ENCODE measurements at regions not wholly inside any gene's neighbourhood (a gene's known extent, or its start where the extent isn't known, plus 50 kb on each side); places are given as distances from the start of the nearest gene placed in this dataset.

DNA sequence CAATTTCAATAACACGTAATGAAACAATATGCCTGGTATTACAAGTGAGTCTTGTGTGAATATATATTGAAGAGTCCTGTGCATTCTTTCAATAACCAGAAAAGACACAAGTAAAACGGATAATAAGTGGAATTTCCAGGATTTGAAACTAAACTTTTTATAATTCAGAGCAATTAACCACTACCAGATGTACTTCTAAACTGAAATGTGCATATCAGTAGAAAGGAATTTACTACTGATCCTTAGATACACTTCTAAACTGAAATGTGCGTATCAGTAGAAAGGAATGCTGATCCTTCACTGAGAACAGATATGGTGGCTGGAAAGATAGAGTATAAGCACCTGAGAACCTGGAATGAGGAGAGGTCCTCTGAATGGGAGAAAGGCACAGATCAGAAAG lies 470.9 kb upstream of the SPHKAP start:
- DNase-seq (ENCODE audit: low spot score) = no peak

DNA sequence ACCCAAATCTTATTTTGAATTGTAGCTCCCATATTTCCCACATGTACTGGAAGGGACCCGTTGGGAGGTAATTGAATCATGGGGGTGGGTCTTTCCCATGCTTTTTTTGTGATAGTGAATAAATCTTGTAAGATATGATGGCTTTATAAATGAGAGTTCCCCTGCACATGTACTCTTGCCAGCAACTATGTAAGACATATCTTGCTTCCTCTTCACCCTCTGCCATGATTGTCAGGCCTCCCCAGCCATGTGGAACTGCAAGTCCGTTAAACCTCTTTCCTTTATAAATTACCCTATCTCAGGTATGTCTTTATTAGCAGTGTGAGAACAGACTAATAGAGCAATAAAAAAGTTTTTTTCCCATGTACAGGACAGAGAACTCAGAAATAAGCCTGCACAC lies 468.4 kb upstream of the SPHKAP start:
- DNase-seq (ENCODE audit: low spot score) = no peak

DNA sequence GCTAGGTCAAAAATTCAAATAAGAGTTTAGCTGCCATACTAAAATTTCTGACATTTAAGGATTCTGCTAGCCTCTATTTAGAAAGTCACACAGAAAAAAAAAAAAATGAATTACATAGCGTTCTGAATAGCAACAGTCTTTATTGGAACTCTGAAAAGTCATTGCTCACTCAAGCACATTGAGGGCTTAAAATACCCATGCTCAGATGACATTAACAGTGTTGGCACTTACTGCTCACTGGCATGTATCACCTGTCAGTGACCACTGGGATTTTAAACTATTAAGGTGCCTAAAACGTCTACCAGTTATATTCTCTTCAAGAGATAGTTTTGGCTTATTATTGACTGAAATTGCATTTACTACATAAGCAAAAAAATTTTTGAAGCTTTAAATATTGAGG lies 468.0 kb upstream of the SPHKAP start:
- DNase-seq (ENCODE audit: low spot score) = no peak

- no peak for DNase-seq (ENCODE audit: low spot score)
These were observed 467.1 kb upstream of the SPHKAP start for GRCh38 chr2:228648541-228648940.

DNA sequence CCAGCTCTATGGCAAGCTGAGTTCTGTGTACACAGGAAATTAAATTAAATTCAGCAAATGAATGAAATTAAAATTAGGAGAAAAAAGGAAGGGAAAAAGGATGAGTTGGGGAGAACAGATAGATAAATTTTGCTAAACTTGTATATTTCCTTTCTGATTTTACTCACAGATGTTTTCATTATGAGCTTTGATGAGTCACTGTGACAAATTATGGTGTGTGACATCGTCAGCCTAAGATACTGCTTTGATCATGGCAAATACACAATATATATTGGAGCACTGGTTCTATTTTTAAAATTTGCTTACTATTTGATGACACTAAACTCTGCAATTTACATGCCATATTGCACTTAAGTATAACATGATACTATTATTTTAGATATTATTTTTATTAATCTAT lies 464.6 kb upstream of the SPHKAP start:
- DNase-seq (ENCODE audit: low spot score) = no peak

DNA sequence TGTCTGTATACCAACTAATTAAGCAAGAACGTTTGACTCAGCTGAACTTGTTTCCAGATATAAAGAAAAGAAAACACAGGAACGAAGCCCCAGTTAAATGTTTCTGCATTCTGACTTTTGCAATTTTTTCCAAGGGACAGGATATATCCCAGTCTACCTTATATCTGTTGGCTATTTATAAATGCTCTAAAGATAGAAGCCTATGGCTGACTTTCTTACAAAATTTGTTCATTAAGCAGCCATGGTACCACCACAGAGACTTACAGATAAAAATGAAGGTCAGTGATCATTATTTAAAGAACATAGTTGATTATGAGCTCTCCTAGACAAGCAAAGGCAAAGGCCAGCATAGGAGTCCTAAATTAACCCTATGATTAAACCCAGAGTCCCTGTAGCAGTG lies 462.7 kb upstream of the SPHKAP start:
- no peak for DNase-seq (ENCODE audit: low spot score)

DNA sequence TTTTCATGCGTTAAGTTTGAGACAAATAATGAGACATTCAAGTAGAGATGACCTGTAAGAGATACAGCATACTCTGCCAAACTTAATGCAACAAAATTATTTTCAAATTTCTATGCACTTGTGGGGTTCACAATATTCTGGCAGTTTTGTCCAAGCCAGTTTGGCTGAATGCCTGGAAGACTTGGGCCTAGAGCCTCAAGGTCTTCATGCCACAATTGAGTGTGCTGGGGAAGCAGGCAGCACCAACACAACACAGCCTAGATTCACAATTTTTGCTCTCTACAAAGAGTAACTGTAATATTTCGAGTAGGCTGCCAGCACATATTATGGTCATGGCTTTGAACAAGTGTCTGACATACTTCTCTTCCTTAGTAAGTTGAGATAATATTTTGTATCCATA lies 461.4 kb upstream of the SPHKAP start:
- DNase-seq (ENCODE audit: low spot score) = no peak

- DNase-seq (ENCODE audit: low spot score) = no peak
These were observed 449.3 kb upstream of the SPHKAP start for GRCh38 chr2:228630786-228631185.

DNA sequence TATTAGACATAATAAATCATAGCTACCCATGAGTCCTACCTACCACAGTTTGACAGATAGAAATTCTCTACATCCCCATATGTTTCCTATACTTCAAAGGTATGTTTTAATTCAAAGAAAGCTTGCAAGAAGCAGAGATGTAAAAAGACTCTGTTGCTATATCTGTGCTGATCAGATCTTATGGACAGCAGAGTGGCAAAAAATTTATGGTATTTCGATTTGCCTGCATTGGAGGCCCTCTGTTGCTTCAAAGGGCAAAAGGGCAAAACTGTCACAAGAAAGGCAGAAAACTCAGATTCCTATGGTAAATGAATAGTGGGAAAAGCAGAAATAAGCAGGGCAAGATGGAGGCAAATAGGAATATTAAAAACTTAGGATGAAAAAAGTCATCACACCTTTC lies 447.8 kb upstream of the SPHKAP start:
- no peak for DNase-seq (ENCODE audit: low spot score)

DNA sequence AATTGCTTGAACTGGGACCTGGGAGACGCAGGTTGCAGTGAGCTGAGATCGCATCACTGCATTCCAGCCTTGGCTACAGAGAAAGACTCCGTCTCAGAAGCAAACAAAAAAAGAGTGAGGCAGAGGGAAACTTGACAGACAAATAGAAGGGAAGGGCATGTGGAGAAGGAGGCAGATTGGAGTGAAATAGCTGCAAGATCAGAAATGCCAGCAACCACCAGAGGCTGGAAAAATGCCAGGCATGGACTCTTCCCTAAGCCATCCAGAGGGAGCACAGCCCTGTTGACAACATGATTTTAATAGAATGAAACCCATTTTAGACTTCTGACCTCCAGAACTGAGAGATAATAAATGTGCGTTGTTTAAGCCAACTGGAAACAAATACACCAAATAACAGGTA lies 447.2 kb upstream of the SPHKAP start:
- no peak for DNase-seq (ENCODE audit: low spot score)

DNA sequence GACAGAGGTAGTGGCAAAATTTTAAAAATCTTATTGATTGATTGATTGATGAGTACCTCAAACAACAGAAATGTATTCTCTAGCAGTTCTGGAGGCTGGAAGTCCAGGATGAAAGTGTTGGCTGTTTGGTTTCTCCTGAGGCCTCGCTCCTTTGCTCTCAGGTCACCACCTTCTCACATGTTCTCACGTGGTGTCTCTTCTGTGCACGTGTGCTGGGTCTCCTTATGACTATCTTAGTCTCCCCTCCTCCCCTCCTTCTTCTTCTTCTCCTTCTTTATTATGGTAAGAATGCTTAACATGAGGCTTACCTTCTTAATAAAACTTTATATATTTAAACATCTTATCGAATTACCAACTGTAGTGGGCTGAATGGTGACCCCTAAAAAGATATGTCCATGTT lies 446.0 kb upstream of the SPHKAP start:
- no peak for DNase-seq (ENCODE audit: low spot score)

- no peak for DNase-seq (ENCODE audit: low spot score)
These were observed 444.0 kb upstream of the SPHKAP start for GRCh38 chr2:228625481-228625880.

DNA sequence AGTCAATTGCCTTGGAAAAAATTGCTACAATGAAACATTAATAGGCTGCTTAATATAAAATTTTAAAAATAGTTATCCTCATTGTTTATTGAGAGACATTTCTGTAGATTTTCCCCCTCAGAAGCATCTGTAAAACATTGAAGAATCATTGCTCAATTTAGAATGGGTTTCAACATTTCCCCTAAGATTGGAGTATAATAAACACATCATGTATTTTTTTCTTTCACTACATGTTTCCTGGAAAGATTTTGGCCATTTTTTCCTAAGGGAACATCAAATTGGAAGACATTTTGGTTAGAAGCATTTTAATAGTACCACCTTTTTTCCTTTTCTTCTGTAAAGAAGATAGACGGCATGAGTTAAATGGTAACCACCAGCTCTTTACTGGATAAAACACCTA lies 443.2 kb upstream of the SPHKAP start:
- DNase-seq (ENCODE audit: low spot score) = no peak

DNA sequence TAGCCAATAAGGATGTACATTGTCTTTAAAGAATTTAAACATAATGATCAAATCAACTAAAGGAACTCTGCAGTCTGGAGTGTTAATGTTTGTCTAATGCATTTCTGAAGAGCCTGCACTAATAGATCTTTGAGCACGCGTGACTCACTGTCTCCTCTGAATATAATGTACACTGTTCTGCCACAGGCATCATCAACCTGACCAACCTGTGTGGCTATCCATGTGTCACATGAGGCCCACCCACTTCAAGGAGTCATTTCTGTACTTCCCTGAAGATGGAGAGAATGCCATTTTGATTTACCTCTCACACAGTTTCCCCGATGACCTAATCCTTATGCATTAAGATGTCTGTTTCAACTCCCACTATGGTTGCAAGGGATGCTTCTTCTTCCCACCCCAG lies 434.0 kb upstream of the SPHKAP start:
- DNase-seq (ENCODE audit: low spot score) = no peak

DNA sequence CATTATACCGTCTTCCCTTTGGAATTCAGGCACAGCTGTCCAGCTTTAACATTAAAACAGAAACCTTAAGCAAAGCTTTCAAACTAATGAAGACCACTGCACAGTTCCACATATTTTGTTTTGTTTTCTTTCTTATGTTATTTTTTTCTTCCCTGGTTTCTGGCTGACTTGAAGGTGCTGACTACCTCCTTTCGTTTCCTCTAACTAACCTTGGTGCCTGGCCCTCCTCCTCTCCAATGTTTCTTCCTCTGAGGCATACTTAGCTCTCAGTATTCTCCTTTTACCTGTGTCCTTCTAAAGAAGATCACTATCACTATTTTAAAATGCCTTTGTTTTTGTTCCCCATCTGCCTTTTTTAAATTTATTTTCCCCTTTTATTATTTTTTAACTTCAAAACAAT lies 433.3 kb upstream of the SPHKAP start:
- DNase-seq (ENCODE audit: low spot score) = no peak

DNA sequence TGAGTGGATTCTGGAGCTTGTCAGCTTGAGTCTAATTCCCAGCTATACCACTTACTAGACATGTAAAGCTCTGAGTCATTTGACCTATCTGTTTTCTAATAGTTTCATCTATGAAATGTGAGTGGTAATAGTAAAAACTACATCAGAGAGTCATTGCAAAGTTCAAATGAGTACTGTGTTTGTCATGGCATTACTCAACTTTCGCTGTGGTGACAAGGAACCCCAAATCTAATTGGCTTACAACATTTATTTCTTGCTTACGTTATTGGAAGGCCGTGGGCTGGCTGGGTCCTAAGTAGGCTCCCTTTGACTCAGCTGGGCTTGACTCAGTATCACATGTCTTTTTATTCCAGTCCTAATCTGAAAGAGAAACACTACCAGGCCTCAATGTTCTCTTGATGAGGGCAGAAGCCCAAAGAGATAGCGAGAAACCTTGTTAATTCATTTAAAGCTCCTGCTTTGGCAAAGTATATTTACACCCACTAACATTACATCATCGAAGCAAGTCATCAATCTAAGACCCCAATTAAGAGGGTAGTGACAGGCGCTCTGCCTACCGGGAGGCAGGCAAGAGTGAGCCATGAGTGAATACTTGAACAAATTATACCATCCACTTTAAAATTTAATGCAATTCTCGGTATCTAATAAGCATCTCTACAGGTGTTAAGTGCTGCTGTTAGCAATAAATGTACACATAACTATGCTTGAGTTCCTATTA lies 431.8 kb upstream of the SPHKAP start:
- no peak for DNase-seq (ENCODE audit: low spot score)

GRCh38 chr2:228611171-228611570 lies 429.7 kb upstream of the SPHKAP start:
- DNase-seq (ENCODE audit: low spot score) = no peak

GRCh38 chr2:228602288-228602687 lies 420.8 kb upstream of the SPHKAP start:
- no peak for DNase-seq (ENCODE audit: low spot score)

- no peak for DNase-seq (ENCODE audit: low spot score)
These were observed 418.8 kb upstream of the SPHKAP start for GRCh38 chr2:228600265-228600664.

GRCh38 chr2:228599781-228600180 lies 418.3 kb upstream of the SPHKAP start:
- no peak for DNase-seq (ENCODE audit: low spot score)

DNA sequence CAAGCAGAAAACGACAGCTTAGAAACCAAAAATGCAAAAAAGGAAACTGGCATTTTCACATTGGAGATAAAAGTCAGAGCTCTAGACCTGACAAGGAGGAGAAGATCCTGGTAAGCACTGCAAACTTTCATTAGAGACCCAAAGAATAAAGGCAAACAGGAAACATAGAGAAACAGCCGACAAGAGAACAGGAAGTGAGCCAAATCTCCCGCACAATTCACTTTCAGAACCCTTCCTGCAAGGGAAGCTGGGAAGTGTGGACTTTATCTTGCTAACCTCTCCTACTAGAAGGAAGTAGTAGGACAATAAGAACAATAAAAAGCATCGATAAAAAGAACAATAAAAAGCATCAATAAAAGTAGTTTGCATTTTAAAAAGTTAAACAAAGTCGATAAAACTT lies 417.8 kb upstream of the SPHKAP start:
- DNase-seq (ENCODE audit: low spot score) = no peak

GRCh38 chr2:228597032-228597431 lies 415.5 kb upstream of the SPHKAP start:
- DNase-seq (ENCODE audit: low spot score) = no peak

- no peak for DNase-seq (ENCODE audit: low spot score)
These were observed 412.5 kb upstream of the SPHKAP start for GRCh38 chr2:228594012-228594411.

GRCh38 chr2:228592925-228593324 lies 411.4 kb upstream of the SPHKAP start:
- no peak for DNase-seq (ENCODE audit: low spot score)

GRCh38 chr2:228590681-228591080 lies 409.2 kb upstream of the SPHKAP start:
- no peak for DNase-seq (ENCODE audit: low spot score)
